HG02798 (cell line): ENCODE measurements at regions not wholly inside any gene's neighbourhood (a gene's known extent, or its start where the extent isn't known, plus 50 kb on each side); places are given as distances from the start of the nearest gene placed in this dataset.

Source experiments
- ATAC-seq: cut with Tn5 transposase; IDR thresholded peaks from one replicate; pipeline ENCODE4 v1.9.1; 2021; ENCODE audit warnings: mild to moderate bottlenecking; ENCODE audit not compliant: unreplicated experiment, poor library complexity

DNA sequence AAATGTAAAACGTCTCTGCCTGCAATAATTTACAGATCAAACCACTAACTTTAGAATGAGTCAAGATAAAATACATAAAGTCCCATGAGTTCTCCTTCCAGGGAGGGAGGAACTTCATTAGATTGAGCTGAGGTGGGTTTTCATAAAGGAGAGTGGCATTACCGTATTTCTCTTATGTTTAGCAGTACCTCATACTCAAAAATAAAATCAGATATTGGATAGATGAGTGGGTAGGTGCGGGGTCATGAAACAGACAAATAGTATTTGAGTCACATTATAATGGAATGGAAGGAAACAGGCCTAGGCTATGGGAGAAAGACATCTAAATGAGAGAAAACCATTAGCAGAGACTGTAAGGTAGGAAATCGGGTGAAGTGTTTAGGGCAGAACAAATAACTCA lies 166.1 kb upstream of the SMLR1 start:
- no peak for ATAC-seq

DNA sequence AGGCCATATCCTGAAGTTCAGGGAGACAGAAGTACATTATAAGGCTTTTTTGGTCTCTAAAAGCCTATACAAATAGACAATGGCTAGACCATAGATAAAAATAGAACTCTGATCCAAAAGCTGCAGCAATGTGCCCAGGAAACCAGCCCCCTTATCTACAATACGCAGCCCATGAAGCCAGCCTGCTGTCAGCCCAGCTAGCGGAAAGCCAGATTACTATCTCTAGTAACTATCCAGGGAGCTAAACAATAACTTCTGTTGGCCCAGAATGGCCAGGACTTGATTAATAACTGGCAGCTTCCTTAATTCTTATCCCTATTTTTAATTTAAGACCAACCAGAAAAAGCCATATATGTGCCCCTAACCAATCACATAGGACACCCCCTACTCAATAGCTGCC lies 160.4 kb upstream of the SMLR1 start:
- ATAC-seq, result no peak

DNA sequence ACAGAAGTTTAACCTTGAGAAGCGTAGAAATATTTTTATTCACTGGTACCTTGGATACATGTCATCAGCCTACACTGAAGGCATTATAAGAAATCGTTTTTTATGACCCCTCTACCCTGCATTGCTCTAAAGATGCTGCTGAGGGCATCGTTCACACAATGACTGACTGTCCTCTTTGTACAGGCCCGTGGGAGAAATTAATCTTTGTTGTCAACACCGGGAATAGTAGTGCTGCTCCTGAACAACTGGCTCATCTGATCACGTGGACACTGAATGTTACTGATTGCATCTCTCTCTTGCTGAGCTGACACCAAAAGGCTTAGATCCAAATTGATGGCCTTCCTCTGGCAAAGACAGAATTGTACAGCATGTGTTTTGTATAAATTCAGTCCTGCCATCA lies 157.1 kb upstream of the SMLR1 start:
- ATAC-seq, result no peak

DNA sequence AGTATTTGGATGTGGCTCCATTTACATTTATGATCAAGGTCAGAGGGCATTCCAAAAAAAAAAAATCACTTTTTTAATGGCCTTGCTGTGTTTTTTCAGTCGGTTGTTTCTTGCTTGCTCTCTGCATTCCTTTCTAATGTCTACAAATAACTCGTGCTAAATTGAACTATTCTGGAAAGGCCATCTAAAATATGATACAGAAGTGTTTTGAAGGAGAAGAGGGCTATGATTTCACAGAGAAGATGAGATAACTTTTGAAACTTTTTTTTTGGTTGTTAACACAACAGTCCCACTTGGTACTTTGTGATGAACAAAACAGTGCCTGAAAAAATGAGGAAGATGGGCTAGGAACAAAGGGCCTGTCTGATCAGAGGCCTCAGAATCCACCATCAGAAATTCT lies 156.1 kb upstream of the SMLR1 start:
- no peak for ATAC-seq

DNA sequence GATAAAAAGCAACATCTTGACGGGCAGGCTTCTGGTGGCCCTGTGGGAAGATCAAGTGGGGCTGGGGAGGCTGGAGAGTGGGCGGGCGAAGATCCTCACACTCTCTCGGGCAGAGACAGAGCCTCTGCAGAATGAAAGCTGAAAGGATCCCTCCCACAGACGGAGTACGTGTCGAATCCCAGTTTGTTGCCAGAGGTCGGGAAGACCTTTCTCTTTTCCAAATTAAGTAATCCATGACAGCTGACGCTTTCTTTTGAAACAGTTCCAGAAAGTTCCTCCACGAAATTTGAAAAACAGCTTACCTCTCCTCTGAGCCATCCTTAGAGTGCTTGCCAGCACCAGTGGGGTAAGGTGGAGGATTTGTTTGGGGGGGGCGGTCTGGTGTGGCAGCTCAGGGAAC lies 155.6 kb upstream of the SMLR1 start:
- ATAC-seq, result no peak

DNA sequence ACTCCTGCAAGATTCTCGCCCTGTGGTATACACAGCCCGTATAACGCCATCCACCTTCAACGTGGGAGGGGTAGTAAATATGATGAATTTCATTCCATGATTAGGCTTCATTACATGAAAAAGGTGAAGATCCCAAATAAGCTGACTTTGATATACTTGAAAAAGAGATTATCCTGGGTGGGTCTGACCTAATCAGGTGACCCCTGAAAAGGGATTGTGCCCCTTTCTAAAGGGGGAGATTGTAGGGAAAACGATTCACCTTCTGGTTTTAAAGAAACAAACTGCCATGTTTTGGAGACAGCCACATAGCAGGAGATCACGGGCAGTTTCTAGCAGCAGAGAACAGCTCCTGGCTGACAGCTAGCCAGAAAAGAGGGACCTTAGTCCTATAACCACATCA lies 155.1 kb upstream of the SMLR1 start:
- no peak for ATAC-seq

DNA sequence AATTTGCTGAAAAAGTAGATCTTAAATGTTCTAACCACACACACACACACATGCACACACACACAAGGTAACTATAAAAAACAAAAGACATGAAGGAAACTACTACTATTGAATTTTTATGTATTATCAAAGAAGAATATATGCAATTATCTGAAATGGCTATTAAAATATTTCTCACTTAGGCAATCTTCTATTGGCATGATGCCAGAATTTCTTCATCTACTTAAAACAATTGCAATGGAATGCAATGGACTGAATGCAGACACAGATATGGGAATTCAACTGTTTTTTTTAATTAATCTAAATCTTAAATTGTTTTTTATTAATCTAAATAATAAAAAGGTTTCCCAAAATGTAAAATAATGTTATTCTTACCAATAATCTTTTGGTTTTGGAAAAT lies 152.6 kb upstream of the SMLR1 start:
- ATAC-seq, result no peak

DNA sequence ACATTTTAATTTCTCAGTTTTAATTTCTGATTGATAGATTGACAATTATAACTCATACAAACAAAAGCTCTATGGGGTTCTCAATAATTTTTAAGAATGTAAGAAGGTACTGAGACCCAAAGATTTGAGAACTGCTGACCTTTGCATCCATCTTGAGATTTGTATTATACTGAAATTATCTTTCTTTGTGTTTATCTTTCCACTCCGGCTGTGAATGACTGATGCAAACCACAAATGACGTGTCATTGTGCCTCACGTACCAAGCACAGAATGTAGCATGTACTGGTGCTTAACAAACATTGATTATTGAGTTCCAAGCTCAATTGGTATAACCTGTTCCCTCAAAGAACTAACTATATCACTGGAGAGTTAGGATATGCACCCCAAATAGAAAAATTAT lies 152.1 kb upstream of the SMLR1 start:
- no peak for ATAC-seq

DNA sequence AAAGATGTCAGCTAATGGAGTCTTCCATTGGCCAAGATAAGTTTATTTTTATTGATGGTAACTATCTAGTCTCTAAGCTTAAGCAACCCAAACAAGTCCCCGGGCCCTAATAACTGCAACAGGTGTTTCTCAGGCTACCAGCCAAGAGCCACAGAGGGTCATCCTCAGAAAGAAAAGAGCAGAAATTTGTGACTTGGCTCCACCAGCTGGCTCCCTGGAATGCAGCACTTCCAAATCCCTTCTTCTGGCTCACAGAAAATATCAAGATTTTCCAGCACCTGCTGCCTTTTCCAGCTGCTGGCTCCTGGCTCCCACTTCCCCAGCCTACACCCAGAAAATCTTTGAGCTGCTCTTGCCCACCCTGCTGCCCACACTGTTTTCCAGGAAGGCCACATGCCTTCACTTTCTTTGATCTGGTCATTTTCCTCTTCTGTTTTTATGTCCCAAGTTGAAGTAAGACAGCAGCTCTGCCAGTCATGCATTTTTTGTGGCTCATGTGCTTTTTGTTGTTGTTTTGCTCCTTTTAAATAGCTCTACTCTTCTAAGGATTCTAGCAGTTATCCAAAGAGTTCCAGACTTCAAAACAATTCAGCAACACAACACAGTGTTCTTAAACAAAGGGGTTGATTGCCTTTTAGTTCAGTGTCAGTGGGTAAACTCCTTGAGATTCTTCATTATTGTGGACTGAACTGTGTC lies 151.0 kb upstream of the SMLR1 start:
- no peak for ATAC-seq

DNA sequence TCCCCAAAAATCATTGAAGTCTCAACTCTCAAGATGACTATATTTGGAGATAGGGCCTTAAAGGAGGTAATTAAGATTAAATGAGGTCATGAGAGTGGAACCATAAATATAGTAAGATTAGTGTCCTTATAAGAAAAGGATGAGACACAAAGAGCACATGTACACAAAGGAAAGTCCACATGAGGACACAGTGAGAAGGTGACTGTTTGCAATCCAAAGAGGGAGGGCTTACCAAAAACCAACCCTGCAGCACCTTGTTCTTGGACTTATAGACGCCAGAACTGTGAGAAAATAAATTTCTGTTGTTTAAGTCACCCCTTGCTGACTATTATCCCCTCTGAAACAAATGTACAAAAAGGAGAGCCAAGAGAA lies 150.4 kb upstream of the SMLR1 start:
- ATAC-seq, result no peak

DNA sequence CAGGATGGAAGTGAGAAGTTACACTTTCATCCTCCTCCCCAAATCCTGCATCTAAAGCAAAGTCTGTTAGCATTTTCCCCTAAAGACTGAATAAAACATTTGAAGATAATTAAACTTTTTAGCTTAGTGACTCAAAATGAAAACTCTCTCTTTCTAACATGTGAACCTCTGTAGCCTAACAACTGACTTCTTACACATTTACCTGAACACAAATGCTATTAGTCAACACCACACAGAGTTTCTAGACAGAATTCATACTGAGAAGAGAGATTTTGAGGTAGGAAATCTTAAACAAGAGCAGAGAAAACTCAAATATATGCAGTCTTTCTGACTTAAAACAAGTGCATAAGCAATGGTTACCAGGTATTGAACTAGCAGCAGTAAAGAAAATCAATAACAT lies 149.9 kb upstream of the SMLR1 start:
- ATAC-seq, result no peak

DNA sequence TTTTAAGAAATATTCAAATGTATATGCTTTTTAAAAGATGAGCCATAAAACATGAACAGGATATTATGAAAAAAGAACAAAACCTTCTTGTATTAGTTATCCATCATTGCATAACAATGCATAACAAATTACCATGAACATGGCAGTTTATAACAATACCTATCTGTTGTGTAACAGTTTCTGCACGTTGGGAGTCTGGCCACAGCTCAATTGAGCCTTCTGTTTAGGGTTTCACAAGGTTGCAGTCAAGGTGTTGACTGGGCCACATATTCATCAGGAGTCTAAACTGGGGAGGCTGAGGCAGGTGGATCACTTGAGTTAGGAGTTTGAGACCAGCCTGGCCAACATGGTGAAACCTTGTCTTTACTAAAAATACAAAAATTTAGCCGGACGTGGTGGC lies 149.4 kb upstream of the SMLR1 start:
- no peak for ATAC-seq

DNA sequence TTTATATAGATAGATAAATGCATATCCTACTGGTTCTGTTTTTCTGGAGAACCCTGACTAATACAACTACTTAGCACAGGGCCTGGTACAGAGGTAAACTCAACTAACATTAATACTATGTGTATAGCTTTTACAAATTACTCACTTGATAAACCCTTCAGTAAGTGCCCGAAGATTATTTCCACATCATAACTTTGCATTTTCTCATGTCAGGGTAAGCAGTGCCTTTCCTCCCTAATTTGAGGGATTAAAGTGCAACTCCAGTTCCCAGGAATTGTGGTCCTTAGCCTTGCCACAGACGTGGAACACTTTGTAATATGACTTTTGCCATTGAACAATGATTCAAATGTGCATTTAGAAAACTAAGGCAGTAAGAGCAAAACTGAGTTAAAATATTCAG lies 147.5 kb upstream of the SMLR1 start:
- no peak for ATAC-seq

DNA sequence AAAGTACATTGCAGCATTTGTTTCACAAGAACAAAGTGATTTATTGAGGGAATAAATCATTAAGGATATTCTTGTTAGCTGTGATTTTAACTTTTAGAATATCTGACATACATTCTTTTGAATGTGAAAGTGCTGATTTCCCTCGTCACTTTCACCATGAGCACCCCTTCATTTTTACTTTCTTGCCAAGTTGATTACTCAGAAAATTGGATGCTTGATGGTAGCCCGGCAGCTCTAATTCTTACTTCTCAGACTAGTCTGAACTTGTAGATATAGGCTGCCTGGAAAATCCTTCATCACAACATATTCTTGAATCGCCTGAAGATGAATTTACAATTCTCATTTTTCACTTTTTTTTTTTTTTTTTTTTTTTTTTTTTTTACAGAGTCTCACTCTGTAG lies 147.1 kb upstream of the SMLR1 start:
- no peak for ATAC-seq

DNA sequence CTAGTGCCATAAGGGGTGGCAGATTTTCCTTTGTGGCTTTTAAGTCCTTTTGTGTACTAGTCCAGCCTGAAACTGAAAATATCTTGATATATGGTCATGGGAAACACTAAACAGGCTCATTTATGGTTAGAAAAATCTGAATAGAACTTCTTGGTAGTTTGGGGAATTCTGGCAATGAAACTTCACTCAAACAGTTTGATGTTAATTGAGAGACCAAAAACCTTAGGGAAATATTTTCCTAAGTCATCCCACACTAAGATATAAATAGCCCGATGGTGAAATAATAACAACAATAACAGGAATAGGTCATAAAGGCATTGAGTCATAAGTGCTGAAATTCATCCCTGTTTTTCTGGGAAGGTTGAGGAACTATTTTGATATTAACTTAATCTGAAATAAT lies 146.2 kb upstream of the SMLR1 start:
- ATAC-seq, result no peak

DNA sequence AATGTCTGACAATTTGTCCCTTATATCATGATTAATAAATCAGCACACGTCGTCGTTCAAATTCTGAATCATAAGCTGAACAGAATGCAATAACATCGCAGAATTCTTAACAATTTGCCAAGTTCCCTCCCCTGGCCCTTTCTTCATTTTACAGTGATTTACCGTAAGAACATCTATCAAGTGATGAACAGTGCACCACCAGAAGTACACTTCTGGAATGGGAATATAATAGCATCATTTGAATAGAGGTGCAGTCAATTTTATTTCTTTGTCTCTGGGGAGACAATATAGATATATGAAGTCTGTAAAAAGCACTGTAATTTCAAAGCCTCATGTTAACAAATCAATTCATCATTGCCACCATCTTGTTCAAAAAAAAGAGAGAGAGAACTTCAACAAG lies 145.1 kb upstream of the SMLR1 start:
- ATAC-seq, result no peak

DNA sequence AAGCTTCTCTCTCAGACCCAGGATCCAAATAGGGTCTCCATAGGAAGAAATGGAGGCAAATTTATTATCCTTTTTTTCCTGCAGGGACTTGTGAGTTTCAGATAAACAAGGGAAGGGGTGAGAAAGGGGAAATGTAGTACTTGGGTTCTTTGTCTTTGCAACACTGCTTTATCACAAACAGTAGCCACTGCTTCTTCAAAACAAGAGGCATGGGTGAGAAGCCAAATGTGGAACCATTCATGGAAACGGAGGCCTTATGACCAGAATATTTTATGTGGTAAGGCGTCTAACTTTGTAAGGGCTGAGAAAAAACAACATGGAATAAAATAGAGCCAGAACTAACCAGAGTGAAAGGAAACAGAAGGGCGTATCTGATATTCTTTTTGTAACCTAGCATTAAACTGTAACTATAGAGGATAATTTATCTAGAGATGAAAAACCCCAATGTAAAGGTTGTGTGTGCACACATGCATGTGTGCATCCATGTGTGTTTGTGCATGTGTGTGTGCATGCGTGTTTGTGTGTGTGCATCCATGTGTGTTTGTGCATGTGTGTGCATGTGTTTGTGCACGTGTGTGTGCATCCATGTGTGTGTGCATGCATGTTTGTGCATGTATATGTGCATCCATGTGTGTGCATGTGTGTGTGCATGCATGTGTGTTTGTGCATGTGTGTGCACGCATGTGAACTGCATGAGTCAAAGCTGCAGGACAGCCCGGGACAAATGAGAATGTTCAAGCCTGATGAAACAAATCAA lies 143.3 kb upstream of the SMLR1 start:
- ATAC-seq, result no peak

DNA sequence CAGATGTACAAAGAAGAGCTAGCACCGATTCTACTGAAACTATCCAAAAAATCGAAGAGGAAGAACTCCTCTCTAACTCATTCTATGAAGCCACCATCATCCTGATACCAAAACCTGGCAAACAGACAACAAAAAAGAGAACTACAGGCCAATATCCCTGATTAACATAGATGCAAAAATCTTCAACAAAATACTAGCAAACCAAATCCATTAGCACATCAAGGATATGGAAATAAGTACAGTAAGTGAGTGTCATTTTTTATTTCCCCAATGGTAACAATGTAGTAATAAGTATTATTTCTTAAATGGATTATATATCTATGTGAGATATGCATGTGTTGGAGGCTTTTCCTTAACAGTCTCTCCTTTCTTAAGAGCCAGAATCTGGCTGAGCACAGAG lies 134.5 kb upstream of the SMLR1 start:
- ATAC-seq, result no peak

DNA sequence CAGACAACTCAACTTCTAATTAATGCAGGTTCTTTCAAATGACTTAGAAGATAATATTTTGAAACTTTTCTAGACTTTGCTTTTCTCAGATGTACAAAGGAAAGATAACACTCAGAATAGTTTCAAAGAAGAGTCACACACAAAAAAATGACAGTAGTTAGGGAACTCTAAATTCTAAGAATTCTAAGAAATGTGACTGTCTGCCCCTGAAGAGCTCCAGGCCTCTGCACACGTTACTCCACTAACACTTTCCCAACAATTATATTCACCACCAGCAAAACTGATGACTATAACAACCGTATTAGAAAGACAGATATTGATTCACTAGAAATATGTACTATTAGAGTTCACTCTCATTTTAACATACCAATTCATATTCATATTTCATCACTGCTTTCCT lies 133.3 kb upstream of the SMLR1 start:
- ATAC-seq, result no peak

DNA sequence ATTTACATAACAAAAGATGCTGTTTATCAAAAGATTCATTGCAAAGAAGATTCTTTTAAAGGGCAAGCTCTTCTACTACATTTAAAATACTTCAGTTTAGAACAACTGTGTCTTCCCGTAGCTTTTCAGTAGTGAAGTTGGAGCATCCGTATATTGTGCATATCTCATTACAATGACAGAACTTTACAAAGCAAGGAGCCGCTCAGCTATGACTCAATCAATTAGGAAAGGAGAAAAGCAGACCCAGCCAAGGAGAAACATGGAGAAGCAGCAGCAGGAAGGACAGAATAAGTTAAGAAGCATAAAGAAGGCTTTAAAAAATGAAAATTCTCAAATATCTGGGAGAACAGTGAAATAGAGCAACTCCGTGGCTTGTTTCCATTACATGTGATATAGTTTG lies 132.6 kb upstream of the SMLR1 start:
- ATAC-seq, result no peak

DNA sequence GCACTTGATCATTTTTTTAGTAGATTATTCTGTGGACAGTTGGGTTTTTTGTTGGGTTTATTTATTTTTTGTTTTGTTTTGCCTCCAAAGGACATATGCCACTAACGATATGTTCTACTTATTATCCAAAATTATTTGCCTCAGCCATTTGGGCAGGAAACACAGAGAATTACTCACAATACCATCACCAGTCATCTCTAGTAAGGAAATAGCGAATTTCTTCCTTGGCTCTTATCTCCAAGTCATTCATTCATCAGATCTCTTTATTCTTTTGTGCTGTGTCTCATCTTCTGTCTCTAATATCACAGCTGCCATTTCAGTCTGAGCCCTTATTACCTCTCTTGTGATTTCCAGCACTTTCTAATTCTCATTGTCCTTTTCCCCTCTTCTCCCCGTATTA lies 130.4 kb upstream of the SMLR1 start:
- ATAC-seq, result no peak

DNA sequence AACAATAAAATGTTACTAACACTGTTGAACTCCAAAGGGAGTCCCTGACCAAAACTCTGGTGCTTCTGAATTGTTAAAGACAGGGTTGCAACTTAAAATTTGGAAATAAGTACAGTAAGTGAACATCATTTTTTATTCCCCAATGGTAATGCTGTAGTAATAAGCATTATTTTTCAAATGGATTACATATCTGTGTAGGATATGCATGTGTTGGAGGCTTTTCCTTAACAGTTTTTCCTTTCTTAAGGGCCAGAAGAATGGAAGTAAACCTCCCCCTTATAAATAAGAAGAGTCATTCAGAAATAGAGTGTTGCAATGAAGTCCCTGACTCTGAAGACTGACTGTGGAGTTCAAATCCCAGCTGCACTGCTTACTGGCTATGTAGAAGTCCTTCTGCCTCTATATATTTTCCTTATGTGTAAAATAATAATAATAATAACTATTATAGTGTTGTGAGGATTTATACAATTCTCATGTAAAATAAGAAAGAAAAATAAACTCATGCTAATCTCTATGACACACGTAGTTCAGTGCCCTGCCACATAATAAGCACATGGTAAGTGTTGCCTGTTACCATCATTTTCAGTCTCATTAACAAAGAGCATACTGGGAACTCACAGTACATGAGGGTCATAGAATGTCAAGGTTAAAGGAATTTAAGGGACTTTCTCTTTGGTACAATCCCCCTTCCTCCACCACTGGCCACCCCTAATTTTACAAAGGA lies 129.8 kb upstream of the SMLR1 start:
- peak; percentile 48 for ATAC-seq
